GM18873 (cell line): ENCODE measurements at regions not wholly inside any gene's neighbourhood (a gene's known extent, or its start where the extent isn't known, plus 50 kb on each side); places are given as distances from the start of the nearest gene placed in this dataset.
"Not testable (repeated sequence)": the region's sequence is repeated elsewhere in the genome, so short reads cannot be mapped to it uniquely, and the experiment has no call there.

Experiments
- ATAC-seq: cut with Tn5 transposase; IDR thresholded peaks from one replicate; pipeline ENCODE4 v1.9.1; 2021; ENCODE audit warnings: mild to moderate bottlenecking, moderate library complexity, moderate number of reproducible peaks; ENCODE audit not compliant: unreplicated experiment, low FRiP score

- no peak for ATAC-seq
These were observed 239.3 kb upstream of the SGCD start for GRCh38 chr5:156087577-156088110.

GRCh38 chr5:156089955-156090940 is 236.7 kb upstream of the SGCD start:
- ATAC-seq: not testable (repeated sequence)

- ATAC-seq: no peak
These were observed 233.9 kb upstream of the SGCD start for GRCh38 chr5:156093024-156093423.

- ATAC-seq: no peak
These were observed 233.0 kb upstream of the SGCD start for GRCh38 chr5:156094001-156094400.

- no peak for ATAC-seq
These were observed 231.2 kb upstream of the SGCD start for GRCh38 chr5:156095709-156096241.

GRCh38 chr5:156096259-156096658 is 230.7 kb upstream of the SGCD start:
- ATAC-seq: no peak

- no peak for ATAC-seq
These were observed 223.6 kb upstream of the SGCD start for GRCh38 chr5:156103155-156103885.

GRCh38 chr5:156109317-156110023 is 217.5 kb upstream of the SGCD start:
- ATAC-seq: no peak

GRCh38 chr5:156119692-156120091 is 207.3 kb upstream of the SGCD start:
- ATAC-seq: no peak

- ATAC-seq: no peak
These were observed 206.2 kb upstream of the SGCD start for GRCh38 chr5:156120777-156121176.

GRCh38 chr5:156121234-156121633 is 205.7 kb upstream of the SGCD start:
- ATAC-seq: no peak

GRCh38 chr5:156121882-156122281 is 205.1 kb upstream of the SGCD start:
- ATAC-seq: no peak

GRCh38 chr5:156124708-156125107 is 202.3 kb upstream of the SGCD start:
- ATAC-seq: no peak

GRCh38 chr5:156125118-156125517 is 201.8 kb upstream of the SGCD start:
- no peak for ATAC-seq

GRCh38 chr5:156126716-156127115 is 200.2 kb upstream of the SGCD start:
- no peak for ATAC-seq

GRCh38 chr5:156128026-156128425 is 198.9 kb upstream of the SGCD start:
- no peak for ATAC-seq

GRCh38 chr5:156134216-156134615 is 192.7 kb upstream of the SGCD start:
- ATAC-seq: no peak

- ATAC-seq: no peak
These were observed 191.4 kb upstream of the SGCD start for GRCh38 chr5:156135531-156135930.

- ATAC-seq: no peak
These were observed 189.7 kb upstream of the SGCD start for GRCh38 chr5:156137071-156137869.

GRCh38 chr5:156142867-156143266 is 184.1 kb upstream of the SGCD start:
- ATAC-seq: no peak
